ENCODE measurements at regions not wholly inside any gene's neighbourhood (a gene's known extent, or its start where the extent isn't known, plus 50 kb on each side); places are given as distances from the start of the nearest gene placed in this dataset.

DNA sequence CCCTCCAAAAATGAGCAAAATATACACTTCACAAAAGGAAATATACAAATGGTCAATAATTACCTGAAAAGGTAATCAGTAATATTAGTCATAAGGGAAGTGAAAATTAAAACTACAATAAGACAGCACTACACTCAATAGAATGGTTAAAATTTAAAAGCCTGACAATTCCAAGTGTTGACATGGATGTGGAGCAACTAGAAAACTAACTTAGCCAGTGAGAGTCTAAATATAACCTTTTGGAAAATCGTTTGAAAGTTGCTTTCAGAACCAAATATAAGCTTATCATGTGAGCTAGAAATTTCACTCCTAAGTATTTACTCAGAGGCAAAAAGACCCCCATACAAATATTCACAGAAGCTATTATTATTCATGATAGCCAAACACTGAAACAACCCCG lies 105.1 kb upstream of the MVB12B start:
- no peaks in the 10 kb centered on the region for H3K79me2 ChIP-seq (ENCODE audit: control insufficient read depth, low read length)
- peaks cover 7% of the 10 kb centered on the region; the same call in 1 of the 2 replicates for H3K27me3 ChIP-seq (ENCODE audit: control insufficient read depth, low read length)
- peaks cover 4% of the 10 kb centered on the region for H3K9me3 ChIP-seq (ENCODE audit: control insufficient read depth, insufficient read depth, low read length)
- no peak overlapping the region for H3K4me3 ChIP-seq (ENCODE audit: low read length)
- no peaks in the 10 kb centered on the region for H3K9me2 ChIP-seq (replicated peaks; ENCODE audit: control insufficient read depth, low read length)
- H3K27ac ChIP-seq (ENCODE audit: low read depth, low read length), result no peak overlapping the region
- no peaks in the 10 kb centered on the region for H4K20me1 ChIP-seq (ENCODE audit: control insufficient read depth, insufficient read depth, low read depth, low read length)
- no peaks in the 10 kb centered on the region for H3K36me3 ChIP-seq (ENCODE audit: control insufficient read depth, low read length)
- no peak overlapping the region for H3K4me2 ChIP-seq (ENCODE audit: low read length)
- no peak for TF ChIP-seq EZH2phosphoT487 (IDR thresholded peaks at IDR 0.05; ENCODE audit: borderline replicate concordance, low read length)
- TF ChIP-seq, protein P1, sequence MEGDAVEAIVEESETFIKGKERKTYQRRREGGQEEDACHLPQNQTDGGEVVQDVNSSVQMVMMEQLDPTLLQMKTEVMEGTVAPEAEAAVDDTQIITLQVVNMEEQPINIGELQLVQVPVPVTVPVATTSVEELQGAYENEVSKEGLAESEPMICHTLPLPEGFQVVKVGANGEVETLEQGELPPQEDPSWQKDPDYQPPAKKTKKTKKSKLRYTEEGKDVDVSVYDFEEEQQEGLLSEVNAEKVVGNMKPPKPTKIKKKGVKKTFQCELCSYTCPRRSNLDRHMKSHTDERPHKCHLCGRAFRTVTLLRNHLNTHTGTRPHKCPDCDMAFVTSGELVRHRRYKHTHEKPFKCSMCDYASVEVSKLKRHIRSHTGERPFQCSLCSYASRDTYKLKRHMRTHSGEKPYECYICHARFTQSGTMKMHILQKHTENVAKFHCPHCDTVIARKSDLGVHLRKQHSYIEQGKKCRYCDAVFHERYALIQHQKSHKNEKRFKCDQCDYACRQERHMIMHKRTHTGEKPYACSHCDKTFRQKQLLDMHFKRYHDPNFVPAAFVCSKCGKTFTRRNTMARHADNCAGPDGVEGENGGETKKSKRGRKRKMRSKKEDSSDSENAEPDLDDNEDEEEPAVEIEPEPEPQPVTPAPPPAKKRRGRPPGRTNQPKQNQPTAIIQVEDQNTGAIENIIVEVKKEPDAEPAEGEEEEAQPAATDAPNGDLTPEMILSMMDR (IDR thresholded peaks at IDR 0.05; ENCODE audit: low read depth, low read length, poor library complexity, severe bottlenecking), result no peak
- H3F3A ChIP-seq (ENCODE audit: control insufficient read depth, insufficient read depth), result no peaks in the 10 kb centered on the region
- H3K4me1 ChIP-seq (ENCODE audit: control insufficient read depth, low read length), result no peaks in the 10 kb centered on the region

GRCh38 chr9:126222363-126222834 lies 104.2 kb upstream of the MVB12B start:
- H3K9me2 ChIP-seq (replicated peaks; ENCODE audit: control insufficient read depth, low read length), result no peaks in the 10 kb centered on the region
- H3K9me3 ChIP-seq (ENCODE audit: control insufficient read depth, insufficient read depth, low read length), result peaks cover 4% of the 10 kb centered on the region
- H4K20me1 ChIP-seq (ENCODE audit: control insufficient read depth, insufficient read depth, low read depth, low read length), result no peaks in the 10 kb centered on the region
- no peaks in the 10 kb centered on the region for H3F3A ChIP-seq (ENCODE audit: control insufficient read depth, insufficient read depth)
- H3K27ac ChIP-seq (ENCODE audit: low read depth, low read length), result no peak overlapping the region
- no peak overlapping the region for H3K4me2 ChIP-seq (ENCODE audit: low read length)
- no peak overlapping the region for H3K4me3 ChIP-seq (ENCODE audit: low read length)
- no peaks in the 10 kb centered on the region for H3K36me3 ChIP-seq (ENCODE audit: control insufficient read depth, low read length)
- H3K4me1 ChIP-seq (ENCODE audit: control insufficient read depth, low read length), result no peaks in the 10 kb centered on the region
- peaks cover 7% of the 10 kb centered on the region; the same call in 1 of the 2 replicates for H3K27me3 ChIP-seq (ENCODE audit: control insufficient read depth, low read length)
- TF ChIP-seq, protein P1 (IDR thresholded peaks at IDR 0.05; ENCODE audit: low read depth, low read length, poor library complexity, severe bottlenecking), result no peak
- TF ChIP-seq EZH2phosphoT487 (IDR thresholded peaks at IDR 0.05; ENCODE audit: borderline replicate concordance, low read length), result no peak
- no peaks in the 10 kb centered on the region for H3K79me2 ChIP-seq (ENCODE audit: control insufficient read depth, low read length)

GRCh38 chr9:126222835-126223431 lies 103.7 kb upstream of the MVB12B start:
- H3K4me2 ChIP-seq (ENCODE audit: low read length), result no peak overlapping the region
- H3K4me1 ChIP-seq (ENCODE audit: control insufficient read depth, low read length), result no peaks in the 10 kb centered on the region
- TF ChIP-seq, protein P1 (IDR thresholded peaks at IDR 0.05; ENCODE audit: low read depth, low read length, poor library complexity, severe bottlenecking), result no peak
- TF ChIP-seq EZH2phosphoT487 (IDR thresholded peaks at IDR 0.05; ENCODE audit: borderline replicate concordance, low read length), result no peak
- peaks cover 7% of the 10 kb centered on the region; the same call in 1 of the 2 replicates for H3K27me3 ChIP-seq (ENCODE audit: control insufficient read depth, low read length)
- H4K20me1 ChIP-seq (ENCODE audit: control insufficient read depth, insufficient read depth, low read depth, low read length), result no peaks in the 10 kb centered on the region
- no peak overlapping the region for H3K27ac ChIP-seq (ENCODE audit: low read depth, low read length)
- H3K9me3 ChIP-seq (ENCODE audit: control insufficient read depth, insufficient read depth, low read length), result peaks cover 4% of the 10 kb centered on the region
- H3K9me2 ChIP-seq (replicated peaks; ENCODE audit: control insufficient read depth, low read length), result no peaks in the 10 kb centered on the region
- no peaks in the 10 kb centered on the region for H3K79me2 ChIP-seq (ENCODE audit: control insufficient read depth, low read length)
- H3F3A ChIP-seq (ENCODE audit: control insufficient read depth, insufficient read depth), result no peaks in the 10 kb centered on the region
- H3K4me3 ChIP-seq (ENCODE audit: low read length), result no peak overlapping the region
- no peaks in the 10 kb centered on the region for H3K36me3 ChIP-seq (ENCODE audit: control insufficient read depth, low read length)

Measured in DOHH2 (cell line).